MM.1S (cell line): ENCODE measurements at regions not wholly inside any gene's neighbourhood (a gene's known extent, or its start where the extent isn't known, plus 50 kb on each side); places are given as distances from the start of the nearest gene placed in this dataset.

Experiments
- CTCF ChIP-seq: fragments of 300-600 bp; sonication (generic); IDR thresholded peaks from 2 replicates; pipeline ENCODE4 v1.5.1; 2016; ENCODE audit warnings: antibody characterized with exemption, low read length, mixed read lengths
- EZH2 ChIP-seq: fragments of 300-600 bp; sonication (generic); optimal IDR thresholded peaks from 2 replicates; pipeline ENCODE3; 2017; ENCODE audit warnings: low read depth, mild to moderate bottlenecking, antibody characterized with exemption, low read length, mixed read lengths

GRCh38 chr19:27795369-27795768, 1417.6 kb downstream of the UQCRFS1 start:
- TF ChIP-seq CTCF (no peak), EZH2 (no peak)
